HG02938 (cell line): ENCODE measurements at regions not wholly inside any gene's neighbourhood (a gene's known extent, or its start where the extent isn't known, plus 50 kb on each side); places are given as distances from the start of the nearest gene placed in this dataset.
"Not testable (repeated sequence)": the region's sequence is repeated elsewhere in the genome, so short reads cannot be mapped to it uniquely, and the experiment has no call there.

Experiments used
- ATAC-seq: cut with Tn5 transposase; IDR thresholded peaks from one replicate; pipeline ENCODE4 v1.9.1; 2021; ENCODE audit warnings: mild to moderate bottlenecking, moderate library complexity; ENCODE audit not compliant: unreplicated experiment

DNA sequence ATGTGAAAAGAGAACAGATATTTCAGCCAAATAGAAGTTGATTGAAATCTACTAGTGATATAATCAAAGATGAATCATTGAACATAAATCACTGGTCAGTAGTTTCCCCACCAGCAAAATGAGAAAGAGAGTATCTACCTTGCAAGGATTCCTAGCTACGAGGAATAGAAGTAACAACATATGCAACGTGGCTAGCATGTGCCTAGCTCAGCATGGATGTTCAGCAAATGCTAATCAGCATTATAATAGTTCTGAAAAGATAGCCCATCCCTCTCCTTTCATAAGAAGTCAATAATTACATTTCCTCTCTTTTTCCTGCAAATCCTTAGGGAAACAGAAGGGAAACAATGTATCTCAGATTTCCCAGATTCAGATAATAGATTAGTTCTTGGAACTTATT lies 417.2 kb downstream of the SATB2 start:
- no peak for ATAC-seq

DNA sequence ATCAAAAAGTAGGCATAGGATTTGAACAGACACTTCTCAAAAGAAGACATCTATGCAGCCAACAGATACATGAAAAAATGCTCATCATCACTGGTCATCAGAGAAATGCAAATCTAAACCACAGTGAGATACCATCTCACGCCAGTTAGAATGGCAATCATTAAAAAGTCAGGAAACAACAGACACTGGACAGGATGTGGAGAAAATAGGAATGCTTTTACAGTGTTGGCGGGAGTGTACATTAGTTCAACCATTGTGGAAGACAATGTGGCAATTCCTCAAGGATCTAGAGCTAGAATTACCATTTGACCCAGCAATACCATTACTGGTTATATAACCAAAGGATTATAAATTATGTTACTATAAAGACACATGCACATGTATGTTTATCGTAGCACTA lies 424.0 kb downstream of the SATB2 start:
- ATAC-seq: not testable (repeated sequence)

DNA sequence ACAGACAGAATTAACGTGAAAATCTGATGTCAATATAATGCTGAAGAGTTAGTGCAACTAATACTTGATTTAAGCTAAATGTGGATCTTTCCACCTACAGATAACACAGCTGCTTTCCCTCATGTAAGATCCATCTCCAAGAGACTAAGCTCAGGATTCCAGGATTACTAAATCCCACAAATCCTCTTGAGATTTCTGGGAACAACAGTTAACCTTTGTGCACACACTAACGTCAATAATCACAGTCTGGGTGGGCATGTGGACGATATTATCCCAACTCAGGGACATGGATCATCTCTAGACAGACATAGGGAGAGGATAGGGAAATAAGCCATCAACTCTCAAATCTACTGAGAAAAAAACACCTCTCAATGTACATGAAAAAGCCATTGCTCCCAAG lies 432.6 kb downstream of the SATB2 start:
- ATAC-seq: no peak

DNA sequence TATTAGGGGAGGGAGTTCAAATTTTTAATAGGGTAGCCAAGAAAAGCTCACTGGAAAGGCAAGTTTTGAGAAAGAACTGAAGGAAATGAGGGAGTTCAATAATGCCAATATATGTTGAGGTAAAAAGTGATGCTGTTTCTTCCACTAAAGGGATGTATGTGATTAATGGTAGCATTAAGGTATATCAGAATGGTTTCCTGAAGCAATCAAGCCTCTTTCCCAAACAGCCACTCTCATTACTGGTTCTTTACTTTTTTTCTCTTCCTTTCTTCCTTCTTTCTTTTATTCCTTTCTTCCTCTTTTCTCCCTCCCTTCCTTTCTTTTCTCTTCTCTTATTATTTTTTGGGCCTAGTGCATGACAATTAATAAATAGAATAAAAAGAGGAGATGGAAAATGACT lies 433.5 kb downstream of the SATB2 start:
- no peak for ATAC-seq

DNA sequence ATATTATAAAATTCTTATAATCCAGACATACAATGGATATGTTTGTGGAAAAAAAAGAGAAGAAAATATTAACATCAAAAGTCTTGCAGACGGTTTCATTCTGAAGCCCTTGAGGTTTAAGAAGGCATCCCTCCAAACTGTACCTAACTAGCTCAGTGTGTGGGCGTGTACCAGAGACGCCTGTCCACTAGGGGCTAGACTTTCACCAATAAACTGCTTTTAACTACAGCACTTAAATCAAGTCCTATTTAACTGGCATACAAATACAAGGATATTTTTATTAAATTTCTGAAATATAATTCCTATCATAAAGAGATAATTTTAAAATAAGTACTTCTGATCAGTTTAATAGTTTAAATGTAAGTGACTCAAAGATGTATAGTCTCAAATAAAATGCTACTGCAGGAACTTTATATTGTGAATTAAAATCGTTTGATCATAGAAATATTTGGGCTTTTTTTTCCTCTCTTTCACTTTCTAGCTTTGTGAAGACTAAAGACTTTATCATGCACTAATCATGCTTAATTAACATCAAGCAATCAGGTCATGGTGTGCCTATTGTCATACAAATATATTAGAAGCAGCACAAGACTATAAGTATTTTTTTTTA lies 437.7 kb downstream of the SATB2 start:
- ATAC-seq: no peak

DNA sequence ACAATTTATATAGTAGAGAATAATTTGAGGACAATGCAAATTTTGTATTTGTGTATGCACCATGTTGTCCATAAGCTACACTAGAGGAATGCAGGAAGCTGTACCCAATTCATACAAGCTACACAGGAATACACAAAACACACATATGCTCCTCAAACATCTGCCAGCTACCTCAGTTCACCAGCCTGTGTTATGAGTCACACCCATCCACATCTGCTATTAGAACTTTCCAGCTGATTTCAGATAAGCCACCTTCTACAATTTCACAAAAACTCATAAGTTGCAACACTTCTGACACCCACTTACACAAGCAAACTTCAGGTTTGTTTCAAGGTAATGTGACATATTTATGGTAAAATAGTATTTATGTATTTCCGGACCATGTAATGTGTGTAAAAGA lies 438.9 kb downstream of the SATB2 start:
- no peak for ATAC-seq

DNA sequence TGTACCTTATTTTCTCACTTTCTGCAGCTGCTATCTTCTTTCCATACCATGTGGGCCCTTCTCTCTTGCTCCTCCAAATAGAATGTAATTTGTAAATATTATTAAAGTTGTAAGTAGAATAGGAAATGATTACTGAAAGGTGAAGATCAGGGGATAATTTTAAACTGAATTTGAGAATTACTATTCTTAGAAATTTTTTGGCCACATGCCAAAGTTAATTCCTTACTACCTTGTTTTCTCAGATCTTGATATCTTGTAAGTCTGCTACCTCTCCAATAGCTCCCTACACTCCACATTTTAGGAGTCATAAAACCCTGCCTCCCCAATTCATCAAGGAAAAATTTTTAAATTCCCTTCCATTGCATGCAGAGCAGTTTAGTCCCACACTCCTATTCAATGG lies 442.7 kb downstream of the SATB2 start:
- no peak for ATAC-seq

DNA sequence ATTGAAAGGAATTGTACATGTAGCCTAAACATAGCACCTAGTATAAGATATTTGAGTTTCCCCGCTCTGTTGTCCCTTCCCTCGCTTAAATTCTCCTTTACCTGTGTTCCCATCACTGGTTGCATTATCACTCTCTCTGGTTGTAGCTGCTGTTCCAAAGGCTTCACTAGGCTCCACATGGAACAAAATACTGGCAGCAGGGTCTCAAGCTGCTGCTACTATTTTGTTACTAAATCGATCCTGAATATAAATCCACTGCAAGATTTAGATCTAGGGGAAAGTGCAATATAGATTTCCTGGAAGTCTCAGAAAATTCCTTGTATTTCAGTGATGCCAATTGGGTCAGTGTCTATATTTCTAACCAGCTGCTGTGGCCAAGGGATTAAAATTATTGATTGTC lies 443.5 kb downstream of the SATB2 start:
- no peak for ATAC-seq

DNA sequence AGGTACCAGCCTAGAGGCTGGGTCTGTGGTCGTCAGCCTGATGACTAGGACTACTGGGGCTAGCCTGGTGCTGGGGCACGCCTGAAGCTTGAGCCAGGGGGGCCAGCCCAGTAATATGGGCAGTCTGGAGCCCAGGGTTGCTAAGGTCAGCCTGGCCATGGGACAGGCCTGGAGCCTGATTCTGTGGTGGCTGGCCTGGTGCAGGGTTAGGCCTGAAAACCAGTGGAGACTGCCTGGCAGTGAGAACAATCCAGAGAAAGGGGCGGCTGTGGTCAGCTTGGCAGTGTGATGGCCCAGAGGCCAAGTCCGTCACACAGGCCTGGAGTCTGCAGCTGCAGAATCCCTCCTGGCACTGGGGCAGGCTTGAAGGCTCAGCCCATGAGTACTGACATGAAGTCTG lies 445.8 kb downstream of the SATB2 start:
- no peak for ATAC-seq

DNA sequence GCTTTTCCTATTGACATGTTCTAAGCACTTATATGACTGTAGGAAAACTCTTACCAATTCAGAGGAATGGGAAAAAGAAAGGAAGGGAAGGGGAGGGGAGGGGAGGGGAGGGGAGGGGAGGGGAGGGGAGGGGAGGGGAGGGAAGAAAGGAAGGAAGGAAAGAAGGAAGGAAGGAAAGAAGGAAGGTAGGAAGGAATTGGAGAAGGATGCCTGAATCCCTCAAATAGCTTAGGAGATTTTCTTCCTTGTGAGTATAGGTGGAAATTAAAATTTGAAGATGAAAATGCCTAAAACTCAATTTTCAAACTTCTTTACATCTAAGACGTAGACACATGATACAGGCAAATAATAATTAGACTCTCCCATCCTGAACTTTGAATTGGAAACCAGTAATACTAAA lies 463.1 kb downstream of the SATB2 start:
- no peak for ATAC-seq

DNA sequence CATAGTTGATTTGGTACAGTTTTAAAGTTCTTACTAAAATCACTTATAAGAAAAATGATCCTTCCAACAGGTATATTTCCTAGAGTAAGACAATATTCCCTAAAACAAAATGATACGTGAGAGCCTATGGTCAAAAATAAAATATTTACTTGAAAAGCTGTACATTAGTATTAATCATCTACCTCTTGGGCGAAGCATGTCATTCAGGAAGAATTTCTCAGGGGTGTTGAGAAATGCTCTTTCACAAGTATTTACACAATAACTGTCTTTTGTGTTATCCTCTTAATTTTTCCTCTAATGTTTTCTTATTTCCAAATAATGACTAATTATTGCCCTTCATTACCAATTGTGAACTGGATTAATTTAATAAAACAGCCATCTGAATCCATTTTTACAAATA lies 466.3 kb downstream of the SATB2 start:
- no peak for ATAC-seq

DNA sequence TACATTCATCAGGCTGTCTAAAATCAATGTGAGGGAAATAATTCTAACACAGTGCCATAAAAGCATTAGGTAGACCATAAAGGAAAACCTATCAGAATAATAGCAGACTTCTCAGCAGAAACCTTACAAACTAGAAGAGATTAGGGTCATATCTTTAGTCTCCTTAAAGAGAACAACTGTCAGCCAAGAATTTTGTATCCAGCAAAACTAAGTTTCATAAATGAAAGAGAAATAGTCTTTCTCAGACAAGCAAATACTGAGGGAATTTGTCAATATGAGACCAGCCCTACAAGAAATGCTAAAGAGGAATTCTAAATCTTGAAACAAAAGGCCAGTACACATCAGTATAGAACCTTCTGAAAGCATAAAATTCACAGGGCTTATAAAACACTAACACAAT lies 482.0 kb downstream of the SATB2 start:
- no peak for ATAC-seq

DNA sequence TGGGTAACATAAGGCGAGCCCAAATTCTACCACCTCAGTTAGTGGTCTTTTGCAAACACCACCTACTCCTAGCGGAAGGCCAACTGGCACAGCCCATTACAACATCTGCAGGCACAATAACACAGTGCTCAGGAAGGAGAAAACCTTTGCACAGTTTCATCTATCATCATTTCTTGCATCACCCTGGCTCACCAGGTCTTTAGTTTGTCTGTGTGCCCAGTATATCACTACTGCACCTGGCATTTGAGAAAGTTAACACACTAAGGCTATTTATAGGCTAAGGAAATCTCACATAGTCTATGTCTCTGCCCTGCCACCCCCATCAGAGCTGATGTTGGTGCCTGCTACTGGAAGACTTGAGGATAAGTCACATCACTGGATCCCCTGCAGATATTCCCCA lies 484.0 kb downstream of the SATB2 start:
- ATAC-seq: no peak

DNA sequence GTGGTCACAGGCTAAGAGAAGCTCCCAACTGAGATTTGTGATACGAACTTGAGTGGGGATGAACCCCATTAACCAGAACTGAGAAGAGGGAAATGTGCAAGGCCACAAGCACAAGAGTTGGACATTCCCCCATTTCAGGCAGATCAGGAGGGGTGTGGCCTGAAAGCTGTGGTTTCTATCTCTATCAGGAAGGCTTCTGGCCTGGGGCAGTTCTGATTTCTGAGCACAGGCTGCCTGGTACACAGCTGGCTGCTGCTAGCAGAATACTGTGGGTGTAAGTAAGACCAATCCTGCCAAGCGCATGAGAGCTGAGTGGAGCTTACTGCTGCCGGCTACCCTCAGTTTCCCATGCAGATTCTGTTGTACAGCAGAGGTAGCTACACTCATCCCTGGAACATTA lies 484.6 kb downstream of the SATB2 start:
- no peak for ATAC-seq

DNA sequence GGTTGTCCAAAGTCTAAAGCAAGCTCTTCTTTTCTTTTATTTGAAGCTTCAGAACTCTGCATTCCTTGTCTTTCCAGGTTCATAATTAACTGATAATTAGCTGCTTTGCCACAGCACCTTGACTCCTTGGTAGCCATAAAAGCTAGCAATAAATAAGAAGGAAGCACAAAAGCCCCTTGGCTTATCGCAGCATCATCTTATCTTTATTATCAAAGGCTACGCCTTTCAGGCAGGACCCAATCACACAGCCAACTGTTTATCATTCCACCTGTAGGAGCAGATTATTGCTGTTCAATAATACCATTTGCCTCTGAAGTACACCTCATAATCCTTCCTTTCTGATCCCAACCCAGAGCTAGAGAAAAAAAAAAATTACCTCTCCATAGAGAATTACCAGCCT lies 489.2 kb downstream of the SATB2 start:
- ATAC-seq: no peak

DNA sequence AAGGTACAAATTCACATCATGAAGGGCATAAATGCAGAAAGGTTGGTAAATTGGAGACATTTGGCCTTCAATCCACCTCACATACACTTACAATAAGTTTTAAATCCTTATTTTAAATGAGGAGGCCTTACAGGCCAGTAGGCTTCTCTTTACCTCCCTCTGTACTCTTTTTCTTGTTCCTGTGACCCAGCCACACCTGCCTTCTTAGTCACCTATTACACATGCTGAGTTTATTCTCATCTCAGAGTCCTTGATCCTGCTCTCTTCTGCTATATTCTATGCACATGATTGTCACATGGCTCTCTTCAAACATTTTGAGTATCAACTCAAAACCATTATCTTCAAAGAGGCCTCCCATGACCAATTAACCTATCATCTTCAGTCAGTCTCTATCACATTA lies 491.5 kb downstream of the SATB2 start:
- no peak for ATAC-seq

DNA sequence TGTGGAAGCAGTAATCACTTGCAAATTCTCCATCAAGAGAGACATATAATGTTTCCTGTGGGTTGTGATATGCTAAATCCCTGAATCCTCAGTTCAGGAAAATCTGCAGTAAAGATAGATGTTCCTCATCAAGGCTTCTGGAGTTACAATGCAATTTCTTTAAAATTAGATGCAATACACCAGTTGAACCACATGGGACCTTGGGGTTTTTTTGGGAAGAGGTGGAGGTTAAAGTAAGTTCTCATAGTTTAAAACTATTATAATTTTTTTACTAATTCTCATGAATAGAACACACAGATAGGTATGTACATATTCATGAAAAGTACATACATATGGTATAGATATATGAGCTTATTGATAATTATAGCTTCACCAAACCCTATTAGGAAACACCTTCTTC lies 496.2 kb downstream of the SATB2 start:
- no peak for ATAC-seq

DNA sequence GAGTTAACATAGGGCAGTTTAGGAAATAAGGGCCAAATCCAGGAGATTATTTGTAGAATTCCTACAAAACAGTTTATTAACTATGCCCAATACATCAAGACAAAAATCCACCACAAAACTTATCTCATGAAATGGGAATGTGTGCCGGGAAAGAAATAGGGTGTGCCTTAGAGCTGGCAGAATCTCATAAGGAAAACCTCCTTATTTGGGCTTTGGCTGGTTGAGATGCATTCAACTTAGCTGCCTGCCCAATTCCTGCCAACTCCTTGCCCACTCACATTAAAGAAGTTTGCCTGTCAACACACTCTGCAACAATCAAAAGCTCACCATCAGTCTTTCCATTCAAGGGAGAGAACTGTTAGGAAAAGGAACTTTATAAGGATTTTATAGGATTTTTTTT lies 500.6 kb downstream of the SATB2 start:
- ATAC-seq: no peak

DNA sequence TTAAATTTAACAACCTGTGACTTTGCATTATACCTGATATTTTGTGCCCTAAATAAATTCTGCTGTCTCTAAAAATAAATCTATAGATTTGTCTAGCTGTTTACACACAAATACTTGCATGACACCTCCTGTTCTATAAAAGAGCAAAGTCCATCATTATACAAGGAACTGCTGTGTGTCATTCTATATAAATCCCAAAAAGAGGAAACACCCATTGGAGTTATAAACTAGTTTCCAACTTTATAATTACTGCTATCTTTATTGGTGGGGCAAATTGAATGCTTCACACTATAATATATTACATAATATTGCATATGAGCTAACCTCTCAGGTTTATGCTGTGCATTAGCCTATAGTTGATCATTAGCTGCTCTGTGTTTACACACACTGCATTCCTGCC lies 504.4 kb downstream of the SATB2 start:
- ATAC-seq: no peak

DNA sequence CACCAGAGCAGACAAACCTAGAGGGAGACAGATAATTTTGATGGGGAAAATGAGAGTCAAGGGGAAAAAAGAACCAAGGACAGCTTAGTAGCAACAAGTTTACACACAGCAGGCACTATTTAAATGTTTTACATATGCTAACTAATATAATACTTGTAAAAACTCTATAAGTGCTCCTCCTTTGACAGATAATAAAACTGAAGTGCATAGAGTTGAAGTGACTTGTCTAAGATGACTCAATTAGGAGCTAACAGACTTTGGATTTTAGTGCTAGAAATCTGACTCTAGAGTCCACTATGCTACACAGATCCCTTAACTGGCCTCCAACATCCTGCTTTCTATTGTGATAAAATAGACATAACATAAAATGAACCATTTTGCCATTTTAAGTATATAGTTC lies 506.9 kb downstream of the SATB2 start:
- no peak for ATAC-seq

DNA sequence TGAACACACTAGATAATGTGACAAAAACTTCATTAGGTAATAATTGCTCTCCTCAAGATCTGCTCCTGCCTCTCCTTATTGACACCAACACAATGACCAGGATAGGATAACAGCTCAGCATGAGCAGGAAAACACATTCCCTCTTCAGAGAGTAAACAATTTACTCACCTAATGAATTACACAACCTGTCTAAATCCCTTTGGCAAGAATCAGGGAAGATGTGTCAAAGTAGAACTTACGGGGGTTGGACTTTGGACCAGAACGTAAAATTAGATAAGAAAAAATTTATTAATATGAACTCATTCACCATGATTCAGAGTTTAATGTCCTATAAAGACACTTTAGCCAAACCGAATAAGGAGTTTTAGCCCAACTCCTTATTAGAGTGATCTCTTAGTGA lies 512.2 kb downstream of the SATB2 start:
- ATAC-seq: no peak

DNA sequence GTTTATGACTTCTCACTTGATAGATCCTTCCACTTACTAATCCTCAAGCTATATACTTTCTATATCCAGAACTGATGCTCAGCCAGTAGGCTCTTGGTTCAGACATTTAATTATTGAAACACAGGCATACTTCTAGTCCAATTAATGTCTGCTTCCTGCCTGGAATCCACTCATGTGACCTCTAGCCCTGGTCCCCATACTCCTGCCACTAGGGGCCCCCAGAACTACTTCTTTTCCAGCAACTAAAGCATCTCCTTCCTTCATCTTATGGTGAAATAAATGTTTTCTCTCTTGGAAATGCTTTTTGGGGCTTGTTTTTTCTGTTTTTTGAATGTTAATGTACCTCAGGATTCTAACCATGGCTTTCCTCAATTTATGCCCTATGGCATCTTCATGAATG lies 527.6 kb downstream of the SATB2 start:
- no peak for ATAC-seq

DNA sequence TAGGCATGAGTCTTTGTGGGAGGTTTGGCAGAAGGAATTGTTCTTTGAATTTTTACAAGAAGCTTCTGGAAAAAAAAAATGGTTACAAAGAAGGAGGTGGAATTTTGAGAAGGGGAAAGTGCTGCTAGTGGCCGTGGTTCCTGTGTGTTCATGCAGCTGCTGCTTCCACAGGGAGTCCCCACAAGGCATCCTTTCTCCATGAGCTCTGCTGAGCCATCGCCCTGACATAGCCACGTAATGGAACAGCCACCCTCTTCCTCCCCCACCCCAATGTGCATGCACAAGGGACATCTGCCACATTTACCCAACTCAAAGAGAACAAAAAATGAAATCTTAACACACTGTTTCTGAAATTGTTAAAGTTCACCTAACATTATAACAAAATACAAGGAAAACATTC lies 529.7 kb downstream of the SATB2 start:
- no peak for ATAC-seq
